ENCODE measurements at regions not wholly inside any gene's neighbourhood (a gene's known extent, or its start where the extent isn't known, plus 50 kb on each side); places are given as distances from the start of the nearest gene placed in this dataset.

- TF ChIP-seq EZH2 (IDR thresholded peaks at IDR 0.05; ENCODE audit: low read length) (no peak), CTCF (optimal IDR thresholded peaks at IDR 0.05 in 1 of 3, IDR thresholded peaks at IDR 0.05 in 1 of 3, conservative IDR thresholded peaks at IDR 0.05 in 1 of 3; ENCODE audit: extremely low read depth in 1 of 3, insufficient read depth in 2 of 3, low read length in 3 of 3) (no peak)
Observed at GRCh38 chr2:160736148-160737028, 242.8 kb upstream of the RBMS1 start.

Measured in keratinocyte (primary cell).